ENCODE measurements at regions not wholly inside any gene's neighbourhood (a gene's known extent, or its start where the extent isn't known, plus 50 kb on each side); places are given as distances from the start of the nearest gene placed in this dataset.

DNA sequence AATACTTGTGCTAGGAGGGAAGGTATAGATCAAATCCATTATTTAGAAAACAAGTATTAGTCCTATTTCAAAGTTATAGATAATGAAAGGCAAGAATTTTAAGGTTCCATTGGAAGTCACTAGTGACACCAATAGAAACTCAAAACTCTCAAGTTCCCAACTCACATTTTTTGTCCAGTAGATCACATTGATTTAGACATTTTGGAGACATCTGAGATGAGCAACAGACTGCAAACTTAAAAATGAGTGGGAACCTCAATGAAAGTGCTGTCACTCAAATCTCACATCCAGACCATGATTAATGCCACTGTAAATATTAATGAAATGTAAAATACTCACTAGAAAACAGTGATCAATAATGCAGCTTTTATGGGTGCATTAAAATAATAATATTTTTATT lies 405.0 kb downstream of the ENC1 start:
- H3K4me3 ChIP-seq (ENCODE audit: low read length), result no peak overlapping the region
- no peaks in the 10 kb centered on the region for H3K9me3 ChIP-seq (ENCODE audit: control insufficient read depth, low read length)
- H3K27me3 ChIP-seq (ENCODE audit: control insufficient read depth, insufficient read depth), result no peaks in the 10 kb centered on the region
- DNase-seq (no peak), ATAC-seq (no peak)
- intact Hi-C loops (cut with DNase I), result no loop called here
- H3K27ac ChIP-seq (ENCODE audit: low read length), result no peak overlapping the region
- no peaks in the 10 kb centered on the region for H3K4me1 ChIP-seq (ENCODE audit: control insufficient read depth, insufficient read depth, low read length)

DNA sequence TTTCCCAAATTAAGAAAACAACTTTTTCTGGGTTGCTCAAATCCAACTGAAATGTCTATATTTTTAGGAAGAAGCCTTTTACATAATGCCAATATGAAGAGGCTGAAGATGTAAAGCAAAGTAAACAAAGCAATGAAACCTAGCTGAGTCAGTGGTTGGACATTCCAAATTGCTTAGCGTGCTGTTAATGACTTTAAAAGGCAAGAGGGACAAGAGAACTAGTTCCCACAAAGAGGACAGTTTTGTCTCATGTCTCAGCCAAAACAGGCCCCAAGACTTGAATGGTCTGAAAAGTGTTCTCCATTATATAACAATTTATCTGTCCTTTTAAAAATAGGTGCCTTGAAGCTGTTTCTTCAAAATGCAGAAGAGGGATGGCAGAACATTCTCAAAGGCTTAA lies 407.0 kb downstream of the ENC1 start:
- intact Hi-C loops (cut with DNase I), result no loop called here
- 91% methylated on average over 1 of the region's 1 CpG for WGBS
- Histone ChIP-seq H3K4me3 (ENCODE audit: low read length) (no peak overlapping the region), H3K27me3 (ENCODE audit: control insufficient read depth, insufficient read depth) (no peaks in the 10 kb centered on the region), H3K27ac (ENCODE audit: low read length) (no peak overlapping the region), H3K9me3 (ENCODE audit: control insufficient read depth, low read length) (no peaks in the 10 kb centered on the region), H3K4me1 (ENCODE audit: control insufficient read depth, insufficient read depth, low read length) (no peaks in the 10 kb centered on the region)
- ATAC-seq (no peak), DNase-seq (no peak)

DNA sequence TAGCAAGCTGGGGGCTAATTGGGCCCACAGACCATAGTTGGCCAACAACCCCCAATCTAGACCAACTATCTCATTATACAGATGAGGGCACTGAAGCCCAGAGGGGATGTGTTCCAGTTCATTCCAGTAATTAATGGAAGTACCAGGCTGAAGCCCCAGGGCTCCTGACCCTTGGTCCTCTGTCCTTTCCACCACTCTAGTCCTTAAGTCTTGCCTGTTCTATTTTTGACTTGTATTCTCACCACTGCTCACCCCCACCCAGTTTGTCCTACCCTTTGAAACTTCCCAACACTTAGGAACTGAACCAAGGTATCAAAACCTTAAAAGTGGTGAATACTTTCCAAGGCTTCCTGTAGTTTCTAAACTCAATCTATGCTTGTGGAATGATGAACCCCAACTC lies 407.4 kb downstream of the ENC1 start:
- no peak for ATAC-seq
- Histone ChIP-seq H3K9me3 (ENCODE audit: control insufficient read depth, low read length) (no peaks in the 10 kb centered on the region), H3K27ac (ENCODE audit: low read length) (no peak overlapping the region), H3K4me1 (ENCODE audit: control insufficient read depth, insufficient read depth, low read length) (no peaks in the 10 kb centered on the region), H3K27me3 (ENCODE audit: control insufficient read depth, insufficient read depth) (no peaks in the 10 kb centered on the region), H3K4me3 (ENCODE audit: low read length) (no peak overlapping the region)
- no peak for DNase-seq
- intact Hi-C loops (cut with DNase I), result no loop called here

DNA sequence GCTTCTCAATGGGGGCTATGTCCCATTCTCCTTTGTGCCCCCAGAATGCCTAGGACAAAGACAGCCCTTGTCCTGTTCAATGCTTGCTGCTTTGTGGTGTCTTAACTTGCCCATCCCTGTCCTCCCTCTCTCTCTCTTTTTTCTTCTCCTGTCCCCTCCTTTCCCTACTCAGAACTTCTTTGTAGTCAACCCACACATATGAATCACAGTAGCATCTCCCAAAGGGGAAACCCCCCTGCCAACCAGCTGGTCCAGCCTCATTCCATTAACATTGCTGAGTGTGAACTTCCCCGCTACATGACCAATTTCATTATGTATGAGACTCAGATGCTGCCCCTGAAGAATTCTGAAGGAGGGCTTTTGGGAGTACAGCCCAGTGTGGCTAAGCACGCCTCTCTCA lies 408.3 kb downstream of the ENC1 start:
- intact Hi-C loops (cut with DNase I), result no loop called here
- Histone ChIP-seq H3K9me3 (ENCODE audit: control insufficient read depth, low read length) (no peaks in the 10 kb centered on the region), H3K4me1 (ENCODE audit: control insufficient read depth, insufficient read depth, low read length) (no peaks in the 10 kb centered on the region), H3K4me3 (ENCODE audit: low read length) (no peak overlapping the region), H3K27ac (ENCODE audit: low read length) (no peak overlapping the region), H3K27me3 (ENCODE audit: control insufficient read depth, insufficient read depth) (no peaks in the 10 kb centered on the region)
- ATAC-seq (no peak), DNase-seq (no peak)
- 89% methylated on average over 2 of the region's 2 CpGs for WGBS

DNA sequence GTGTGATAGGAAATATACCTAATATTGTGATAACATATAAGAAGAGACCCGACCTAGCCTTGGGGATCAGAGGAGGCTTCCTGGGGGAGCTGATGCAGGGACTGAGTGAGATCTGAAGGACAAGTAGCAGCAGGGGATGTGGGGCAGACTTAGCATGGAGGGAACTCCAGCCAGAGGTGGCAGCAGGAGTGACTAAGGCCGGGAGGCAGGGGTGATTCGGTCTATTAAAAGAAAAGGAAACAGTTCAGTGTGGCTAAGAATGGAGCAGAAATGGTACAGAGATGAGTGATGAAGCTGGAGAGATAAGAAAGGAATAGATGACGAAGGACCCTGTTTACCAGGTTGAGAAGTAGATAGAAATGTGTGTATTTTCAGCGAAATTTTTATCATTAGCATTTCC lies 408.8 kb downstream of the ENC1 start:
- H3K27ac ChIP-seq (ENCODE audit: low read length), result no peak overlapping the region
- 81% methylated on average over 5 of the region's 5 CpGs for WGBS
- no peak for ATAC-seq
- no peaks in the 10 kb centered on the region for H3K9me3 ChIP-seq (ENCODE audit: control insufficient read depth, low read length)
- H3K27me3 ChIP-seq (ENCODE audit: control insufficient read depth, insufficient read depth), result no peaks in the 10 kb centered on the region
- no peak for DNase-seq
- H3K4me3 ChIP-seq (ENCODE audit: low read length), result no peak overlapping the region
- no peaks in the 10 kb centered on the region for H3K4me1 ChIP-seq (ENCODE audit: control insufficient read depth, insufficient read depth, low read length)
- intact Hi-C loops (cut with DNase I), result no loop called here

DNA sequence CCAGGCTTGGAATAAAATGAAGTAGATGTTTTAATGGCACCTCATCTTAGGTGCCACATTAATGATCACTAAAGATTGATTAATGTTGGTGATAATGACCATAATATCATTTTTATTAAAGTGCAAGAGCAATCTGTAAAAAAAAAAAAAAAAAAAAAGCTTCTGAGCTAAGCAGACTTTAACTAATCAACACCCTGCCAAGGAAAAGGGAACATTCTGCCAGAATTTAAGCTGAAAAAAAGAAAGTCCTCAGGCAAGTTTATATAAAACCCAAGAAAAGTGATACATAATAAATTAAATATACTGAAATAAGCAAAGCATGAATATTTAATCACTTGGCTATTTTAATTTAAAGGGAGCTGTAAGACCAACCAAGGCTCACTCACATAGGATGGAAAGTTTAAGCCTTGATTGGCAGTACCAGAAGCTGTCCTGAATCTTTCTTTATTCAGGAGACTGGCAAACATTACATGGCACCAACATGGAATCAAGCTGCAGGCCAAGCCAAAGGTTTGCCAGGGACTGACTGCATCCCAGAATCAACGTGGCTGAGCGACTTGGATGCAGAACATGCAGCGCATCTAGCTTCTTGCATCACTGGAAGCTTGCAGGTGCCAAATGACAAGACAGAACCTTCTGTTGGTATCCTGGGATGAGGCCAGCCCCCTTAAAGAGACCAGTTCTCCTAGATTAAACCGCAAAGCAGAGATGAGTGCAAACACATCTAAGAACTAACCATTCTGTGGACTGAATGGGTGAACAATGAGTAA lies 413.6 kb downstream of the ENC1 start:
- no peak for ATAC-seq
- no peaks in the 10 kb centered on the region for H3K4me1 ChIP-seq (ENCODE audit: control insufficient read depth, insufficient read depth, low read length)
- DNase-seq, result no peak
- H3K9me3 ChIP-seq (ENCODE audit: control insufficient read depth, low read length), result no peaks in the 10 kb centered on the region
- H3K27me3 ChIP-seq (ENCODE audit: control insufficient read depth, insufficient read depth), result no peaks in the 10 kb centered on the region
- no peak overlapping the region for H3K27ac ChIP-seq (ENCODE audit: low read length)
- intact Hi-C loops (cut with DNase I), result no loop called here
- WGBS, result 61% methylated on average over 4 of the region's 4 CpGs
- no peak overlapping the region for H3K4me3 ChIP-seq (ENCODE audit: low read length)

DNA sequence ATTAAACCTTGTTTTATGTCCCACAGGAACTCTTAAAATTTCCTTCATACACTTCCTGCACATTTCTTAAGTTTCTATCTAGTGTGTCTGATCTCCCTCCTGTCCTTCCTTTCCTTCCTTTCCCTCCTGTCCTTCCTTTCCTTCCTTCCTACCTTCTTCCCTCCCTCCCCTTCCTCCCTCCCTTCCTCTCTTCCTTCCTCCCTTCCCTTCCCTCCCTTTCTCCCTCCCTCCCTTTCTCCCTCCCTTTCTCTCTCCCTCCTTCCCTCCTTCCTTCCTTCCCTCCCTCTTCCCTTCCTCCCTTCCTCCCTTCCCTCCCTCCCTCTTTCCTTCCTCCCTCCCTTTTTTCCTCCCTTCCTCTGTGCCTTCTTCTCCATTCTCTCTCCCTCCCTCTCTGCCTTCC lies 414.9 kb downstream of the ENC1 start:
- Histone ChIP-seq H3K27me3 (ENCODE audit: control insufficient read depth, insufficient read depth) (no peaks in the 10 kb centered on the region), H3K27ac (ENCODE audit: low read length) (no peak overlapping the region), H3K4me1 (ENCODE audit: control insufficient read depth, insufficient read depth, low read length) (no peaks in the 10 kb centered on the region), H3K4me3 (ENCODE audit: low read length) (no peak overlapping the region), H3K9me3 (ENCODE audit: control insufficient read depth, low read length) (no peaks in the 10 kb centered on the region)
- intact Hi-C loops (cut with DNase I), result no loop called here
- DNase-seq, result no peak
- ATAC-seq, result no peak

DNA sequence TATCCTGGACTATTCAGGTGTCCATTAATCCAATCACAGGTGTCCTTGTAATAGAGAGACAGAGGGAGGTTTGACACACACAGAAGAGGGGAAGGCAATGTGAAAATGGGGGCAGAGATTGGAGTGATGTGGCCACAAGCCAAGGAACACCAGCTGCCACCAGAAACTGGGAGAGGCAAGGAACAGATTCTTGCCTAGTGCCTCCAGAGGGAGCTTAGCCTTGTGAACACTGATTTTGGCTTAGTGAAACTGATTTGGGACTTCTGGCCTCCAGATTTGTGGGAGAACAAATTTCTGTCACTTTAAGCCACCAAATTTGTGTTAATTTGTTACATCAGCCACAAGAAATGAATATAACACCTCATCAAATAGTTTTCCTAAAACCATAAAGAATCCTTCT lies 416.2 kb downstream of the ENC1 start:
- DNase-seq (no peak), ATAC-seq (no peak)
- intact Hi-C loops (cut with DNase I), result no loop called here
- Histone ChIP-seq H3K9me3 (ENCODE audit: control insufficient read depth, low read length) (no peaks in the 10 kb centered on the region), H3K27me3 (ENCODE audit: control insufficient read depth, insufficient read depth) (no peaks in the 10 kb centered on the region), H3K27ac (ENCODE audit: low read length) (no peak overlapping the region), H3K4me3 (ENCODE audit: low read length) (no peak overlapping the region), H3K4me1 (ENCODE audit: control insufficient read depth, insufficient read depth, low read length) (no peaks in the 10 kb centered on the region)

DNA sequence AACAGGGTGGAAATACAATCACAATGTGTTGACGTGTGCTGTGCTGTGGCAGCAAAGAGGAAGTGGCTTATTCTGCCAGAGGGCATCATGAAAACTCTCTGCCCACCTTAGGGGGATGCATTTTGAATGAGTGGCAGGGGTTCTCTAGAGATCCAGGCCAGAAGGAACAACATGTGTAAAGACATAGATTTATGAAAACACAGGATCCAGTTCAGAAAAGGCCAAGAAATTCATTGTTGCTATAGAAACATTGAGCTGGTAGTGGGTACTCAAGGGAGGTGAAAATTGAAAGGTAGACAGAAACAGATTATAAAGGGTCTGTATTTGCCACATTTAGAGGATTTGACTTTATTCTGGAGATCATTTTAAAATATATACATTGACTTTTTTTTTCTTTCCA lies 417.7 kb downstream of the ENC1 start:
- H3K4me1 ChIP-seq (ENCODE audit: control insufficient read depth, insufficient read depth, low read length), result no peaks in the 10 kb centered on the region
- no peak for DNase-seq
- intact Hi-C loops (cut with DNase I), result no loop called here
- no peaks in the 10 kb centered on the region for H3K9me3 ChIP-seq (ENCODE audit: control insufficient read depth, low read length)
- H3K4me3 ChIP-seq (ENCODE audit: low read length), result no peak overlapping the region
- WGBS, result 70% methylated on average over 1 of the region's 1 CpG
- H3K27me3 ChIP-seq (ENCODE audit: control insufficient read depth, insufficient read depth), result no peaks in the 10 kb centered on the region
- no peak overlapping the region for H3K27ac ChIP-seq (ENCODE audit: low read length)
- no peak for ATAC-seq

DNA sequence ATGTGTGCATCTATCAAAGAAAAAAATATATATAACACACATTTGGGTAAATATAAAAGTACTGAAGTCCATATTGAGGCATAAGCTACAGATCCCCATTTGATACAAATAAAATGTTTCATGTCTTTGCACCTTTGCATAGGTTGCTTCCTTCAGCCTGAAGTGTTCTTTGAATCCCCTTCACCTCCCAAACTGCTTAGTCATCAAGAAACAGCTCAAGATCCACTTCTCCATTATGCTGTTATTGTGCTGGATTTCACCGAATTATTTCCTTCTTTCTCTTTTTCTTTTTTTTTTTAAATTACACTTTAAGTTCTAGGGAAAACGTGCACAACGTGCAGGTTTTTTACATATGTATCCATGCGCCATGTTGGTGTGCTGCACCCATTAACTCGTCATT lies 419.1 kb downstream of the ENC1 start:
- Histone ChIP-seq H3K27ac (ENCODE audit: low read length) (no peak overlapping the region), H3K9me3 (ENCODE audit: control insufficient read depth, low read length) (no peaks in the 10 kb centered on the region), H3K27me3 (ENCODE audit: control insufficient read depth, insufficient read depth) (no peaks in the 10 kb centered on the region), H3K4me3 (ENCODE audit: low read length) (no peak overlapping the region), H3K4me1 (ENCODE audit: control insufficient read depth, insufficient read depth, low read length) (no peaks in the 10 kb centered on the region)
- DNase-seq (no peak), ATAC-seq (no peak)
- intact Hi-C loops (cut with DNase I), result no loop called here
- 89% methylated on average over 5 of the region's 5 CpGs for WGBS

DNA sequence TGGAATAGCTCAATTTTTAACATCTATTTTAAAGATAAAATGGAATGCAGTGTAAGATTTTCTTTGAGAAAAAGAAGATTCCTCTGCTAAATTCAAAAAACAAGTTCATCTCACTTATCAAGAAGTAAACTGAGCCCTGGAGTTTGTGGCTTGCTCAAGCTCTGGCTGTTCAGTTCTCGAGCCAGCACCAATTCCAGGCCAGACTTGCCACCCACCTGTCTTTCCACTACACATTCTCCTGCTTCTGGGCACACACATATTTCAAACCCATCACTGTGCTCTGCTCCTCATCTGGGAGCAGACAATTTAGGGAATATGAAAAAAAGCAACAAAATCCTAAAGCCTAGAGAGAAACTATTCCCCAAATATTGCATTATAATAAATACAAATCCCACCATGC lies 424.5 kb downstream of the ENC1 start:
- intact Hi-C loops (cut with DNase I), result no loop called here
- WGBS, result 86% methylated on average over 1 of the region's 1 CpG
- Histone ChIP-seq H3K27me3 (ENCODE audit: control insufficient read depth, insufficient read depth) (no peaks in the 10 kb centered on the region), H3K4me1 (ENCODE audit: control insufficient read depth, insufficient read depth, low read length) (no peaks in the 10 kb centered on the region), H3K9me3 (ENCODE audit: control insufficient read depth, low read length) (no peaks in the 10 kb centered on the region), H3K27ac (ENCODE audit: low read length) (no peak overlapping the region), H3K4me3 (ENCODE audit: low read length) (no peak overlapping the region)
- ATAC-seq (no peak), DNase-seq (no peak)

DNA sequence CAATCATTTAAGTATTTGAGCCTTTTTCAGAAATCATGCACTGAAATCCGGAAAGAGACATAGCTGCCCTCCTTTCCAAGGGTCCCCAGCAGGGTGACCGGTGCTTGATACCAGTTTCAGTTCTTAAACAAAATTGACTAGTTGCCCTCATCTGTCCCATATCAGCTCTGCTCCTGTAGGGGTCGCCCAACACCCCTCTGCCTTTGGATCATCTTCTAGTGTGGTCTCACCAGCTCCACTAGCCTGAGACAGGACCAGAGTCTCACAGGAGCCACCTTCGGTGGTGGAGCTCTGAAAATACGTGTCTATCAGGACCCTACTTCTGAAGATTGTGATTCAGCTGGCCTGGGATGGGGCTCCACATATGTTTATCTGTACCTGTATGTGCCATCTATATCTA lies 428.2 kb downstream of the ENC1 start:
- intact Hi-C loops (cut with DNase I), result no loop called here
- no peak for ATAC-seq
- H3K27ac ChIP-seq (ENCODE audit: low read length), result no peak overlapping the region
- H3K9me3 ChIP-seq (ENCODE audit: control insufficient read depth, low read length), result no peaks in the 10 kb centered on the region
- no peak overlapping the region for H3K4me3 ChIP-seq (ENCODE audit: low read length)
- H3K27me3 ChIP-seq (ENCODE audit: control insufficient read depth, insufficient read depth), result no peaks in the 10 kb centered on the region
- WGBS, result 76% methylated on average over 5 of the region's 5 CpGs
- H3K4me1 ChIP-seq (ENCODE audit: control insufficient read depth, insufficient read depth, low read length), result no peaks in the 10 kb centered on the region
- DNase-seq, result no peak

Data from right cardiac atrium (tissue), 5 donors.